GM12878 (cell line): ENCODE measurements at regions not wholly inside any gene's neighbourhood (a gene's known extent, or its start where the extent isn't known, plus 50 kb on each side); places are given as distances from the start of the nearest gene placed in this dataset.

ENCODE experiments used
- ATAC-seq: fragments of 200-7000 bp; cut with Tn5 transposase; 3 replicates; pipeline ENCODE4 v1.9.1; 2020; ENCODE audit warnings: mild to moderate bottlenecking, moderate library complexity
- BruUV-seq: library from RNA; stranded (reverse); fragments of 400-500 nt; replicated peaks from 2 replicates; lab custom pipeline; 2021; lab: Mats Ljungman, UMichigan
- CTCF ChIA-PET: fragments of 300-600 bp; sonication (Branson Sonifier 250); formaldehyde crosslinking; extraction: SDS; loops from one replicate; lab custom pipeline; 2021; ENCODE audit warnings: inconsistent platforms; lab: Yijun Ruan, JAX
- POLR2A ChIA-PET: fragments of 350-600 bp; formaldehyde crosslinking; extraction: SDS; loops from one replicate; lab custom pipeline; 2021; ENCODE audit warnings: inconsistent platforms; lab: Charles Lee
- RAD21 ChIA-PET: fragments of 300-600 bp; sonication (Branson Sonifier 250); formaldehyde crosslinking; loops from one replicate; lab custom pipeline; 2023; ENCODE audit warnings: antibody characterized with exemption; ENCODE audit not compliant: unreplicated experiment; lab: Charles Lee
- SMC1A ChIA-PET: fragments of 300-600 bp; sonication (Branson Sonifier 250); formaldehyde crosslinking; loops from one replicate; lab custom pipeline; 2023; ENCODE audit not compliant: unreplicated experiment, uncharacterized antibody; lab: Charles Lee
- DNase-seq: peaks from one replicate; pipeline ENCODE4 v3.0.0-alpha.2; 2011; ENCODE audit warnings: low read depth, low spot score
- FAIRE-seq: peaks from 3 replicates; lab custom pipeline; 2011; peaks lifted over from hg19 to GRCh38; lab: Jason Lieb, UNC
- H2AFZ ChIP-seq: 2 replicates; pipeline ENCODE4 v1.6.0; 2011; ENCODE audit warnings: low read depth, low read length, control low read depth; ENCODE audit not compliant: control insufficient read depth
- H3K27ac ChIP-seq: 2 replicates; pipeline ENCODE4 v1.5.1; 2011; ENCODE audit warnings: control low read depth; ENCODE audit not compliant: control insufficient read depth, insufficient read depth
- H3K27me3 ChIP-seq, 2 experiments: replicated peaks in 1 of 2; 2 replicates each; pipeline versions ENCODE4 v1.6.0 to v1.6.1; 2011; ENCODE audit warnings: low read length in 1 of 2; ENCODE audit not compliant: control insufficient read depth in 2 of 2, insufficient read depth in 2 of 2
- H3K36me3 ChIP-seq, 2 experiments: 2 replicates each; pipeline ENCODE4 v1.5.1; 2011; ENCODE audit warnings: low read length in 1 of 2; ENCODE audit not compliant: control insufficient read depth in 2 of 2, insufficient read depth in 2 of 2
- H3K4me1 ChIP-seq: 2 replicates; pipeline ENCODE4 v1.6.1; 2011; ENCODE audit warnings: mild to moderate bottlenecking, low read length, moderate library complexity, mixed read lengths; ENCODE audit not compliant: control insufficient read depth, insufficient read depth
- H3K4me2 ChIP-seq: 2 replicates; pipeline ENCODE4 v1.6.0; 2011; ENCODE audit warnings: control low read depth; ENCODE audit not compliant: control insufficient read depth, insufficient read depth
- H3K4me3 ChIP-seq: fragments of 200-600 bp; sonication (generic); 2 replicates; pipeline ENCODE4 v1.5.1; 2016
- H3K79me2 ChIP-seq: 2 replicates; pipeline ENCODE4 v1.6.0; 2011; ENCODE audit warnings: low read length; ENCODE audit not compliant: control insufficient read depth, insufficient read depth
- H3K9ac ChIP-seq: 2 replicates; pipeline ENCODE4 v1.8.0; 2011; ENCODE audit warnings: low read length, control low read depth, mixed read lengths; ENCODE audit not compliant: control insufficient read depth, insufficient read depth
- H3K9me3 ChIP-seq: replicated peaks from 3 replicates; pipeline ENCODE4 v1.5.1; 2011; ENCODE audit warnings: mild to moderate bottlenecking, low read length; ENCODE audit not compliant: control insufficient read depth, insufficient read depth
- H4K20me1 ChIP-seq: 2 replicates; pipeline ENCODE4 v1.6.0; 2011; ENCODE audit not compliant: control insufficient read depth, insufficient read depth
- ASH2L ChIP-seq: fragments of 300-600, 200-600 bp; sonication (generic); IDR thresholded peaks from 2 replicates; pipeline ENCODE4 v1.6.1; 2017; ENCODE audit warnings: low read depth, mild to moderate bottlenecking, borderline replicate concordance
- BCL3 ChIP-seq: IDR thresholded peaks from 2 replicates; pipeline ENCODE4 v1.6.1; 2011; ENCODE audit warnings: borderline replicate concordance, low read depth, mild to moderate bottlenecking, moderate library complexity, low read length; ENCODE audit not compliant: insufficient read depth, poor library complexity, severe bottlenecking
- BMI1 ChIP-seq: fragments of 450-650 bp; IDR thresholded peaks from 2 replicates; pipeline ENCODE4 v1.6.1; 2016; ENCODE audit warnings: mild to moderate bottlenecking, moderate library complexity, borderline replicate concordance
- ETV6 ChIP-seq, 2 experiments: fragments of 450-650 bp in 1 of 2; IDR thresholded peaks in 1 of 2; conservative IDR thresholded peaks in 1 of 2; 2 replicates each; pipeline ENCODE4 v1.6.1; 2014; ENCODE audit warnings: antibody characterized with exemption in 1 of 2, borderline replicate concordance in 1 of 2, low read depth in 1 of 2, mild to moderate bottlenecking in 1 of 2, moderate library complexity in 1 of 2
- PBX3 ChIP-seq: IDR thresholded peaks from 2 replicates; pipeline ENCODE4 v1.6.1; 2011; ENCODE audit warnings: mild to moderate bottlenecking, low read depth, low read length, moderate library complexity; ENCODE audit not compliant: insufficient replicate concordance
- RELB ChIP-seq: fragments of 450-650 bp; IDR thresholded peaks from 2 replicates; pipeline ENCODE4 v1.6.1; 2017; ENCODE audit warnings: low read depth, mild to moderate bottlenecking, moderate library complexity
- USF1 ChIP-seq: IDR thresholded peaks from 2 replicates; pipeline ENCODE4 v1.6.1; 2011; ENCODE audit warnings: borderline replicate concordance, low read depth, mild to moderate bottlenecking, moderate library complexity, mixed read lengths, low read length; ENCODE audit not compliant: insufficient read depth; ENCODE audit errors: extremely low read length
- WGBS: methylation state at CpG from one replicate; pipeline ENCODE4 v1.1.6; 2016; ENCODE audit warnings: low lambda C conversion rate; ENCODE audit not compliant: insufficient replicate concordance, insufficient coverage; ENCODE audit errors: missing lambda C conversion rate; 5-methylcytosine and 5-hydroxymethylcytosine counted together
- in situ Hi-C: fragments of 300-500 bp; cut with MboI; formaldehyde crosslinking; loops from 9 replicates; pipeline ENCODE4 v1.14.3; 2018; ENCODE audit warnings: mixed read lengths
- intact Hi-C: fragments of 100-400 bp; cut with micrococcal nuclease; formaldehyde crosslinking; loops from one replicate; pipeline ENCODE4 v1.14.2; 2022; ENCODE audit not compliant: unreplicated experiment

- no peaks in the 10 kb centered on the region; a peak in 1 of 4 replicates for H3K27me3 ChIP-seq
- no peak overlapping the region for H2AFZ ChIP-seq
- BruUV-seq = no TSS peak
- H3K4me3 ChIP-seq = no peak overlapping the region
- intact Hi-C loops (no loop called here), in situ Hi-C loops (loop anchor here (25.0 kb wide), 1 partner anchor 1074 kb away; the partner anchor contains the start of gene C10orf143)
- H3K79me2 ChIP-seq = no peaks in the 10 kb centered on the region
- ChIA-PET RAD21 (no interaction called here), POLR2A (no interaction called here), CTCF (no interaction called here), SMC1A (no interaction called here)
- no peak overlapping the region for H3K4me2 ChIP-seq
- WGBS = 35% methylated on average over 4 of the region's 4 CpGs
- DNase-seq = no peak
- ATAC-seq = no peak
- no peak overlapping the region for H3K27ac ChIP-seq
- TF ChIP-seq BCL3 (no peak), ASH2L (no peak), ETV6 (conservative IDR thresholded peaks at IDR 0.05 in 1 of 2, IDR thresholded peaks at IDR 0.05 in 1 of 2; ENCODE audit: borderline replicate concordance in 1 of 2, low read depth in 1 of 2) (no peak), BMI1 (no peak), RELB (no peak), PBX3 (no peak), USF1 (no peak)
- H3K9ac ChIP-seq = no peak overlapping the region
- no peaks in the 10 kb centered on the region for H3K36me3 ChIP-seq
- no peak for FAIRE-seq
- no peaks in the 10 kb centered on the region for H3K4me1 ChIP-seq
- H3K9me3 ChIP-seq = no peaks in the 10 kb centered on the region
- H4K20me1 ChIP-seq = no peaks in the 10 kb centered on the region
These were observed 428.5 kb upstream of the MGMT start for GRCh38 chr10:129038522-129038921.
